GM19372 (cell line): ENCODE measurements at regions not wholly inside any gene's neighbourhood (a gene's known extent, or its start where the extent isn't known, plus 50 kb on each side); places are given as distances from the start of the nearest gene placed in this dataset.
"Not testable (repeated sequence)": the region's sequence is repeated elsewhere in the genome, so short reads cannot be mapped to it uniquely, and the experiment has no call there.

Experiments used
- ATAC-seq: cut with Tn5 transposase; IDR thresholded peaks from one replicate; pipeline ENCODE4 v1.9.1; 2021; ENCODE audit warnings: mild to moderate bottlenecking, low read depth, moderate library complexity; ENCODE audit not compliant: unreplicated experiment

DNA sequence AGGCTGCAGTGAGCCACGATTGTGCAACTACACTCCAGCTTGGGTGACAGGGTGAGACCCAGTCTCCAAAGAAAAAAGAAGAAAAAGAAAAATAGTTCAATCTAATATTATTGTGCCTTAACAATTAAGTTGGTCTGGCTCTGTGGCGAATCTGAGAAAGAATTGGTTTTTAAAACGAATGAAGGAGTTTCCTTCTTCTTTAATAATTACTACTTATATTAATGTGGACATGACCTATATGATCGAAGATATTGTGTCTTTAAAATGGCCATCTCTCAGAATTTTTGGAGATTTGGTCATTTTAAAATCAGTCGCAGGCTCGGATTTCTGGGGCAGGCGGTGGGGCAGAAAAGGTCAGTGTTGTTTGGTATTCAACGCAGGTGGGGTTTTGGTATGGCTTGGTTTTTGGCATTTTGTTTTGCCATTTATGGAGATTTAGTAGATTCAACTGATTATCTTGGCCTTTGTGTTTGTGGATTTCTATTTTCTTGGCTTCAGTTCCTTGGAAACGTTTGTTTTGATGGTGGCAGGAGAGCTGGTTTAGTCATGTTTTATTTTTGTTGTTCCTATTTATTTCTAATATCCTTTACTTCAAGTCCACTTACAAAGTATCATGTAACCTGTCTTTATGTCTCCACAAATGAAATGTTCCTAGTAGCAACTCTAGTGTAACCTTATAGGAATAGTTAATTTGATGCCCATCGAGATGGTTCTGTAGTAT, 178.8 kb upstream of the MKLN1 start:
- no peak for ATAC-seq

DNA sequence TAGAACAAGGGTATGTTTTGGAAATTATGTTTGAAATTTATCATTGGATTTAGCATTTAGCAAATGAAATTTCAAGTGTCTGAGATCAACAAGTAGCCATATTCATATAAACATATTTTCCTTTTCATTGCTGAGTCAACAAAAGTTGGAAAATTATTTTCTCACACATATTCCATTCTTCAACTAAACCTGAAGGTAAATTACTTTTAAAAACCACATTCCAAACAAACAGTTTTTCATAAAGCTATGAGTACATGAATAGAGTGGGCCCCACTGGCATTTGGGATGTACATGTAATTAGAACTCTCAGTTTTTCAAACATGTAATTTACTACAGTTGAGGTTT, 178.3 kb upstream of the MKLN1 start:
- no peak for ATAC-seq

DNA sequence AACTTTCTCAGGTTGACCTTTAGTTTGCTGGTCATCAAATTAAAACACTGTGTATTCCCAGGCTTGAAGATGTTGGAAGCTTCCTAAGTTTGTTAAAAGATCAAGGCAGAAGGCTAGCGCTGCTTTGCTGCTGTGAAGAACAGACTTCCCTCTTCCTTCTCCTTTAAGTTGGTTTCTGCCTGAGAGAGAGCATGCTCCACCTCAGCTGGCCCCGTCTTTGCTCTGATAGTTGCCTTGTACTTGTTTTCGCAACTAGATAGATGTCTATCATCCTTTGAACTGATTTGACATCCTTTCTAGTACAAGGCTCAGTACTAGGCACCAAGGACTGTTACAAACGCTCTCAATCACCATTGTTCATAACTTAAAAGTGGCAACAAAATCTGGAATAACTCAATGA, 177.8 kb upstream of the MKLN1 start:
- ATAC-seq, result no peak

DNA sequence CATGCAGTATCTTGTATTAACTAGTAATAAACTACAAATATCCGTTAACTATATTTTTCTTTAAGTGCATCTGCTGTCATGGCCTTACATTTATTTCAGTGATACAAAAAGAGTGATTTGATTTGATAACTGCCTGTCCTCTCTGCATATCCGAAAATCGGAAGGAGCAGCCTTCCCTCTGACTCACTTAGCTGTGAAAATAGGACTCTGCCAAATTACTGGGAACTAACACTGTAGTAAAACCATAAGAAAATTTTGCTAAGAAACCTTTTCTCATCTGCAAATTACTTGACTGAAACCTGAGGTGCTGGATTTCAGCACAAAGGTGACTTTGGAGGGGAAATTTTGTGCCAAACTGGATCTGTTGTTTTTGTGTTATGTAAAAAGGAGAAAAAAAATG, 176.6 kb upstream of the MKLN1 start:
- no peak for ATAC-seq

DNA sequence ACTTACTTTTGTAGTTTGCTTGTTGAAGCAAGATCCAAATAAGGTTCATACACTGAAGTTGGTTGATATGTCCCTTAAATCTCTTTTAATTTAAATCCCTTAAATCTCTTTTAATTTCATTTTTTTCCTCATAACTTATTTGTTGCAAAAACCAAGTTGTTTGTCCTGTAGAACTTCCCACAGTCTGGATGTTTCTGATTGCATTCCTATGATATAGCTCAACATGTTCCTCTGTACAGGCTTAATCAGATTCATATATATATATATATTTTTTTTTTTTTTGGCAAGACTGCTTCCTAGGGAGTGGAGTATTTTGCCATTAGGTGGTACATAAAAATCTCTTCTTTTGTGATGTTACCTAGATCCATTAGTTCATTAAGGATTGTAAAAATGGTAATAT, 174.9 kb upstream of the MKLN1 start:
- no peak for ATAC-seq

DNA sequence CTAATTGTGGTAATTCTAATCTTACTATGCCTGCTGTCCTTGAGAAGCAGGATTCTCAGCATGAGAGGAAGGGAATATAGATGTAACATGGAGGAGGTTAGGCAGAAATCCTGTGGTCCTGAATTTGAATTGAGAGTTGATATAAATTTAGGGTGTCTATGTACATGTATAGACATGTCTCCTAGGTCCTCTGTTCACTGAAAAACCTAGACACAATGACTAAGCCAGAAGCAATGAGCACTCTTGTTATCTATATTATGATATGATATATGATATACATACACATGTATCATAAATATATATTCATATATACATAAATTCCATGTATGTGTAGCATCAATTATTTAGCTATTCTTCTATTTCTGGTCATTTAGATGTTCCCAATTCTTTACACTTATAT, 173.3 kb upstream of the MKLN1 start:
- no peak for ATAC-seq

DNA sequence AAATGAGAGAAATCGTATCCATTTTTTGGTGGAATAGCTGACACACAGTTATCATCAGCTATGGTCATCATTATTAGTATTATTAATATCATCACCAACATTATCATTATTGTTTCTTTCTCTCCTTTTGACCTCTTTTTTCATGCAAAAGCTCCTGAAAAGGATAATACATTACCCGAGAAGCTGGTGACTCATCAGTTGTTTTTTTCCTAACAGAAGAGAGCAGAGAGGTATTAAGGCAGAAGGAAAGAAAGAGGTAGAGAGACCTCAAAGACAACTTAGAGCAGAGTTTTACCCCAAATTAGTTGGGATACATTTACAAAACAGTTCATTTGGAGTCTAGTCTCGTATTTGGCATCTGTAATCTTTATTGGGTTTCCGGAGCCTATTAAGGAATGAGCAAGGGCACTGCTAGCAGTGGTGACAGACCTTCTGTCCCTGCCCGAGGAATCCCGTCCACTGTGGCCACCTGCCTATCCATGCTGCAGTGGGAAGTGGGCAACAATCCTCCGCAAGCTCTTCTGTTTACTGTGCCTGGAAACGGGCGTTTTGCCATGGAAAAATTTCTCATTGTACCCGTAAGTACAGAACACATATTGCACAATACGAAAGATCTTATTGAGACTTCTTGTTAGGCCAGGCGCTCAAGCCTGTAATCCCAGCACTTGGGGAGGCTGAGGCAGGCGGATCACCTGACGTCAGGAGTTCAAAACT, 170.0 kb upstream of the MKLN1 start:
- ATAC-seq, result no peak

DNA sequence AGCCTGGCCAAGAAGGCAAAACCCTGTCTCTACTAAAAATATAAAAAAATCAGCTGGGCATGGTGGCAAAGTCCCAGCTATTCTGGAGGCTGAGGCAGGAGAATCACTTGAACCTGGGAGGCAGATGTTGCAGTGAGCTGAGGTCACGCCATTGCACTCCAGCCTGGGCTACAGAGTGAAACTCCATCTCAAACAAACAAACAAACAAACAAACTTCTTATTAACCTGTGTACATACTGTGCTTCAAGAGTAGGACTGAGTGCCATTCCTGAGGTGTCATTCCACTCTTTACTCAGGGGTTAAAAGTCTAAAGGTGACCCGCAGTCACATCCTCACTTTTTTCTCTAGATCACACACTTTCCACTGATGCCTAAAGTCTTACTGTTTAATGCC, 169.4 kb upstream of the MKLN1 start:
- not testable (repeated sequence) for ATAC-seq

DNA sequence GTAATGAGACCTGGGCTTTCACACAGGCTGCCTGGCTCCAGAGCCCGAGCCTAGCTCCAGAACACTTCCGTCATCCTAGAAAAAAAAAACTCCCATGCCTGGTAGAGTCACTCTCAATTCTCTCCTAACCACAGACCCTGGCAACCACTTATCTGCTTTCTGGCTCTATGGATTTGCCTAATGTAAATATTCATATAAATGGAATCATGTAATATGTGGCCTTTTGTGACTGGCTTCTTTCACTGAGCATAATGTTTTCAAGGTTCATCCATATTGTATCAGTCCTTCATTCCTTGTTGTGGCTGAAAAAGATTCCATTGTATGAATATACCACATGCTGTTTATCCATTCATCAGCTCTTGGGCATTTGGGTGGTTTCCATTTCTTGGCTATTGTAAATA, 167.7 kb upstream of the MKLN1 start:
- ATAC-seq, result no peak

DNA sequence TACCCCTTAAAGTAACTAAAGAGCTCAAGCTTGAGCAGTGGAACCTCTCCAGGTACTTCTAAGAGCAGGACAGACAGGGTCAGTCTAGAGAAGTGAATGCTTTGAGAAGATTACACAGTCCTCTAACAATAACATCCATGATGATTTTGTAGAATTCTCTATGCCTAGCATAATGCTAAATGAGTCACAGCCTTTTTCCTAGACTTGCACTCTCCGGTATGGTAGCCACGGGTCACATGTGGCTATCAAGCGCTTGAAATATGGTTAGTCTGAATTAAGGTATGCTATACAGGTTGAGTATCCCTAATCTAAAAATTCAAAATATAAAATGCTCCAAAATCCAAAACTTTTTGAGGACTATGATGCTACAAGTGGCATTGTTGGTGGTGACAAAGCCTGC, 166.6 kb upstream of the MKLN1 start:
- ATAC-seq, result no peak

DNA sequence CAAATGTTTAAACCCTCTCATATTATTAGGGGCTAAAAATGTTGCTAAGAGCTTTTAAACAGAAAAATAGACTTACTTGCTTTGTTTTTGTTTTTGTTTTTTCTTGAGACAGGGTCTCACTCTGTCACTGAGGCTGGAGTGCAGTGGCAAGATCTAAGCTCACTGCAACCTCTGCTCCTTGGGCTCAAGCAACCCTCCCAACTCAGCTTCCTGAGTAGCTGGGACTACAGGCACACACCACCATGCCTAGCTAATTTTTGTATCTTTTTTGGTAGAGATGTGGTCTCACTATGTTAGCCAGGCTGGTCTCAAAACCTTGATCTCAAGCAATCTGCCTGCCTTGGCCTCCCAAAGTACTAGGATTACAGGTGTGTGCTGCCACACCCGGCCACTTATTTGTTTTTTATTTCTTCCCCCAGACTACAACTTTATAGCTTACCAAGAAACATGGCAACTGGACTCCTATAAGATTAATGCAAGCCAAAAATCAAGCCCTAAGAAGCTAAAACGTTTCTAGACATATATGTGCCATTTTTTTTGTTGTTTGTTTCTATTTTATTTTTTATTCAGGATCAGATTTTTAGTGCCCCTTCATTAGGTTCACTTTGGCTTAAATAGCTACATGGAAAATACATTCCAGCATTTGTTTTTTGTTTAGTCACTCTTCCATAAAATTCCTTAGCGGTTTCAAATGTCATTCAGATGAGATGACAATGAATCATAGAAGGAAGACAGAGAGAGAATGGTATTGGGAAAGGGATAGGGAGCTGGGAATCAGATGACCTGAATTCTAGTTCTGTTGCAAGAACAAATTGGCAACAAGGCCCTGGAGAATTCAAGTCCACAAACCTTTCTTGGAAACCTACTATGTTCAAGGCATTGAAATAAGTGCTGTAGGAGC, 163.4 kb upstream of the MKLN1 start:
- ATAC-seq, result no peak

DNA sequence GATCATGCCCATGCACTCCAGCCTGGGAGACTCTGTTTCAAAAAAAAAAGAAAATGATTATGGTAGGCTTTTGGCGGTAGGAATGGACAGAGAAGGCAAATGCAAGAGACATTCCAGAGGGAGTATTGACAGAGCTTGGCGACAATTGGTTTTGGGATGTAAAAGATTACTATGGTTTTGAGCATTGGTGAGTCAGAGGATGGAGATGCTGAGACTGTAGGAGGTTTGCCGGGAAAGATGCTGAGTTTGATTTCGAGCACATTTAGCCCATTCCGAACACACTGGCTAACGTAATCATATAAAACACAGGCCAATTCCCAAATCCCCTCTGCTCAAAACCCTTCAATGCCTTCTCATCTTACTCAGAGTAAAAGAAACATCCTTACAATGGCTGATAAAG, 161.6 kb upstream of the MKLN1 start:
- no peak for ATAC-seq

DNA sequence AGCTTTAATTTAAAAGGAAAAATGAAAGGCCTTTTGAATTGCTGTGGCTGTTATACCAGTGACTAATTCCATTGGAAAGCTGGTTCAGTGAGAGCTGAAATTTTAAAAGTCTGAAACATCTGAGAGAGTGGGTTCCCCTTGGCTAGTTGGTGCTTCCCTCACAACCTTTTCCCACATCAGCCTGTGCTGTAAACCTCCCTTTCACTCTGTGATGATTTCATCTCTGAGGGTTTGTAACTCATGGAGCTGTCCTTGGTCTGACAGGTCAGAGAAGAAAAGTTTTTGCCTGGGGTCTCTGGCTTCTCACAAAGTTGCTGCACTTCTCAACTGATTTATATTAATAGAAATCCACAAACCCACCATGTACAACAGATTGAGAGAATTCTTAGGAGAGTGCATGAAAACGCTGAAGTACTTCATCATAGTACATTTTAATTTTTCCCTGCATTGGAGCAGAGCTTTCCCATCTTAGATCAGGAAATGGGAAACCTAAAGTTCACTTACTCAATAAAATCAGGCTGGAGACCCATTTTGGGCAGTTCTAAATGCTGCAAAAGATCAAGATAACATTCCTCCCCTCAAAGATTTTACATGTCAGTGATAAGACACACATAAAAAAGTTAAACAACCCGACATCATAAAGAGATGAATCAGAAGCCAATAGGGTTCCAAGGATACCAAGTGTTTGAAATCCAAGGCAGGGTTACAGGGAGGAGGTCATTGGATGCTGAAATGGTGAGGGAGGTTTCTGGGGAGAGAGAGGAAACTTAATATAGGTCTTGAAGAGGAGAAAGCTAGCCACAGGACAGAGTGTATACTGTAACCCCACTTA, 157.0 kb upstream of the MKLN1 start:
- ATAC-seq, result no peak

DNA sequence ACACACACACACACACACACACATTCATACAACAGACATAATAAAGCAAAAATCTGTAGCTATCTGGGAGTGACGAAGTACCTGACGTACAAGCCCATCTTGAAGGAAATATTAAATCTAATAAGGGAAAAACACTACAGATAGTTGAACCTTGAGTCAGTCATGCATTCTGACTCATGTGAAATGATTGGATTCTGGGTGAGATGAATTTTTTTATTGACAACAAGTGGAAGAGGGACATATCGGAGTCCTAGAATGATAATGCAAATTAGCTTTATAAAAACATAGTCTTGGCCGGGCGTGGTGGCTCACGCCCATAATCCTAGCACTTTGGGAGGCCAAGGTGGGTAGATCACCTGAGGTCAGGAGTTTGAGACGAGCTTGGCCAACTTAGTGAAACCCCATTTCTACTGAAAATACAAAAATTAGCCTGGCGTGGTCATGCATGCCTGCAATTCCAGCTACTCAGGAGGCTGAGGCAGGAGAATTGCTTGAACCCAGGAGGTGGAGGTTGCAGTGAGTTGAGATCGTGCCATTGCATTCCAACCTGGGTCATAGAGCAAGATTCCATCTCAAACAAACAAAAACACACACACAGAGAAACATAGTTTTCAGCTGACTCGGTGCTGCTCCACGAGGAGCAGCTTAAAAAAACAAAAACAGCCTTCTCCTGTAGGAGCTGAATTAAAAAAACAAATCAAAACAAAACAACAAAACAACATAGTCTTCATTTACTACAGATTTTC, 154.4 kb upstream of the MKLN1 start:
- ATAC-seq, result no peak

DNA sequence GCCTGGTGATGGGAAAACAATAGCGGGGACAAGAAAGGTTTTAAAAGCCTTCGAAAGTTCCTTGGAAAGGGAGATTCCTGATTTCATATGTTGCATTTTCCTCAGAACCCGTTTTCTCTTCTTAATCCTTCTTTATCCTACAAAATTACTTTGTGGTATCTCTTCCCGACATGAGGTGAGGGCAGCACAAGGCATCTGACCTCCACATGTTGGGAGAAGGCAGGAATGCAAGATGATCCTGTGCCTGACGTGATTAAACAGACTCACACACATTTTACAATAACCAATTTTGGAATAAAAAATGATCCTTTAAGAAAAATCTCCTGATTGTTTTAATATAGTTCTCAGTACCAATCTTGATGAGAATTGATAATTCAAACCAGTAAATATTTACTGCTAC, 153.3 kb upstream of the MKLN1 start:
- no peak for ATAC-seq

DNA sequence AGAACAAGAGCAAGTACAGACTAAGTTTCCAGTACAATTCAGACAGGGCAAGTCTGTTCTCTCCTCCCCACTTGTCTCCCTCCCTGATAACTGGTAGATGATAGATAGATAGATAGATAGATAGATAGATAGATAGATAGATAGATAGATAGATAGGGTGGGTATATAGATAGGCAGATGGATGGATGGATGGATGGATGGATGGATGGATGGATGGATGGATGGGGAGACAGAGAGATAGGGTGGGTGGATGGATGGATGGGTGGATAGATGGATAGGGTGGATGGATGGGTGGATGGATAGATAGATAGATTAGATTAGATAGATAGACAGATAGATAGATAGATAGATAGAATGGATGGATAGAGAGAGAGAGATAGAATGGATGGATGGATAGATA, 152.8 kb upstream of the MKLN1 start:
- ATAC-seq, result no peak

DNA sequence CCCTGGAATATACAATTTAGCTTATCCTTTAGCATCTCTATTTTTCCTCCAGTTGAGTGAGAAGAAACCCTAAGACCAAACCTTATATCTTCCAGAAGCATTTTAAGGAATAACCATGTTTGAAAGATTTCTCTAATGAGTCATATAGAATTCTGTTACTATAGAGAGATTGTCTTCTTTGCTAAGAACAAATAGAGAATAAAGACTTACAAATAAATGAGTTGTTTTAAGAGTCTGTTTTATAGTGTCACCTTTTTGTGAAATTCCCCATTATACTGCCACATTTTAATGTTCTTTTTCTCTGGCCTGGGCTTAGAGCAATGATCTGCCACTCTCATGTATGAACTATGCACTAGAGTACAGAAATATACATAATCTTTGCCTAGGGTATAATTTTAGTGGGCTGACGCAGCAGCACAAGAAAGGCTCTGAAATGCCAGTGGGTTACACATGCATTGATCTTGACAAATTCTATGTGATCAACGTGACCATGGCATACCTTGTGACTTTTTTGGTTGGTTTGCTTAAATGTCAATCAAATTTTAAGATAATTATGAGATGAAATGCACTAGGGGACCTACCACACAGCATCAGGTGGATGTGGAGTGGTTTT, 145.1 kb upstream of the MKLN1 start:
- no peak for ATAC-seq

DNA sequence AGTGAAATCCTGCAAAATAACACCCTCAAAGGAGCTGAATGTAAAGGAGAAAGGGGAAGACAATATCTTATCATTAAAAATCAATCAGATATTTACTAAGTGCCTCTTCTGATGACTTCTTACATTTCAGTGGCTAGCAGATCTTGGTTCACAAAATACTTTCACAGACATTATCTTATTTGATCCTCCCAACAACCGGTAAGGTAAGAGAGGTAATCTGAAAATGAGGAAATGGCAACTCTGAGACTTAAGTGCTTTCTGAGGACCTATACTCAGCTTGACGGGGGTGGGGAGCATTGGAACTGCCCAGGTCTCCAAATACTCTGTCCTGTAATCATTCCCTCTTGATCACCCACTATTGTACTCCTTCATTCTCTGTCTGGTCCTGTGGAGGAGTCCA, 144.6 kb upstream of the MKLN1 start:
- no peak for ATAC-seq

DNA sequence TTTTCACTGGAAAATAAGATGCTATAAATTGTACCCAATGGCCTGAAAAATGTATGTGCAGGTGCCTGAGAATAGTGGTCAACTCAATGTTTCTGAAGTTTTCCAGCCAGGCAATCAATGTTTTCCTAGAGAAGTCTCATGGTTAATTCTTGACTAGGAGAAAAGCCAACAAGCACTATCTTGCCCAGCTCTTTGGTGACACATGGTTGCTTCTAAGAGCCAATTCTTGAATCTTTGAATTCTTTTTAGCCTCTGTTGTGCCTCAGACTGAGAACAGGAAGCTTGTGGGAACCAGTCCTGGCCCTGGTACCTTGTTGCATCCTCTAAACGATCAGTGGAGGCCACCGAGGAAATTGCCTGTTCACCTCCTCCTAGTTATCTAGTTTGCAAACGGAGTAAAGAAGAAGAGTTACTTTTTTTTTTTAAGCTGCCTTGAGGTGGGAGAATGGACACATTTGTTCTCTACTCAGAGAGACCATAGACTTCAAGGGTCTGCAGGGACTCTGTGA, 144.0 kb upstream of the MKLN1 start:
- ATAC-seq, result no peak
